ENCODE measurements at regions not wholly inside any gene's neighbourhood (a gene's known extent, or its start where the extent isn't known, plus 50 kb on each side); places are given as distances from the start of the nearest gene placed in this dataset.

DNA sequence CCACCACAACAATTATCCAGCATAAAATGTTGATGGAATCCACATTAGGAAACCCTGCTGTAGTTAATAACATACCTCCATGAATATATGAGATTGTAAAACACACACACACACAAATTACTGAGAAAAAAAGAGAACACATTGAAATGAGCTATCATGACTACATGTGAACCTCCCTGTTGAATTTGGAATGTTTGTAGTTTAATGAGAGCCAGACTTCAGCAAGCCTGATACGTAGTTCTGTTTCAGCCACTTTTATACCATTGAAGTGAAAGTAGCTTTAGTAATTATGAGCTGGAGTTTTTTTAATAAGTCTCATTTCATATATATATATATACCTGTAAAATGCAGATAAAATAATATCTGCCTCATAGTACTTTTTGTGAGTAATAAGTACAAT is 1146.4 kb downstream of the NAALADL2 start:
- Histone ChIP-seq H2AFZ (ENCODE audit: low read depth, low read length) (no peak overlapping the region), H3K36me3 (ENCODE audit: insufficient read depth, low read length) (no peaks in the 10 kb centered on the region), H3K79me2 (ENCODE audit: insufficient read depth, low read length) (no peaks in the 10 kb centered on the region), H3K9ac (ENCODE audit: low read depth, low read length) (no peak overlapping the region), H3K4me1 (ENCODE audit: insufficient read depth, low read length) (no peaks in the 10 kb centered on the region), H3K9me3 (ENCODE audit: insufficient read depth, low read length, severe bottlenecking) (no peaks in the 10 kb centered on the region), H4K20me1 (ENCODE audit: insufficient read depth, low read length) (no peaks in the 10 kb centered on the region), H3K27ac (ENCODE audit: low read length) (no peak overlapping the region), H3K4me3 (ENCODE audit: low read depth in 1 of 2, low read length in 2 of 2) (no peak overlapping the region), H3K4me2 (ENCODE audit: insufficient read depth, low read length) (no peak overlapping the region), H3K27me3 (ENCODE audit: insufficient read depth, low read length, poor library complexity) (no peaks in the 10 kb centered on the region)
- DNase-seq = no peak
- TF ChIP-seq CTCF (IDR thresholded peaks at IDR 0.05; ENCODE audit: borderline replicate concordance, extremely low read depth, low read length, poor library complexity, severe bottlenecking) (no peak), EZH2 (IDR thresholded peaks at IDR 0.05; ENCODE audit: borderline replicate concordance, low read depth, low read length, severe bottlenecking) (no peak)
- ATAC-seq (ENCODE audit: insufficient read depth, low read depth) = no peak

DNA sequence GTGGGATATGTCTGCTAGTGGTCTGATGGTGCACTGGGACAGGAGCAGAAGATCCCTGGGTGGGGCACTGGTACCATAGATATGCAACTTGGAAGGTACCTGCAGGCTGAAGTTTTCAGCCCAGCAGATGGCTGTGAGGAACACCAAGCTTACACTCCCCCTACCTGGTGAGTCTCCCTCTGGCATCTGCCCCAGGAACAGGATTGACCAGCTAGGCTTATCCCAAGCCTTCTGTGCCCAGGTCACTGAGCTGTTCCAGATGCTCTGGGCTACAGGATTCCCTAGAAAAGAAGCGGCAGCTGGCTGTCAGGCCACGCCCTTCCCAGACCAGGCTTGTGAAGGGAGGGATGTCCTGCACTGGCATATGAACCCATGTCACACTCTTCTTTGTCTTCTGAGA is 1130.0 kb downstream of the NAALADL2 start:
- Histone ChIP-seq H3K27me3 (ENCODE audit: insufficient read depth, low read length, poor library complexity) (no peaks in the 10 kb centered on the region), H3K4me1 (ENCODE audit: insufficient read depth, low read length) (no peaks in the 10 kb centered on the region), H2AFZ (ENCODE audit: low read depth, low read length) (no peak overlapping the region), H3K79me2 (ENCODE audit: insufficient read depth, low read length) (no peaks in the 10 kb centered on the region), H3K9me3 (ENCODE audit: insufficient read depth, low read length, severe bottlenecking) (no peaks in the 10 kb centered on the region), H3K36me3 (ENCODE audit: insufficient read depth, low read length) (no peaks in the 10 kb centered on the region), H3K9ac (ENCODE audit: low read depth, low read length) (no peak overlapping the region), H3K4me2 (ENCODE audit: insufficient read depth, low read length) (no peak overlapping the region), H3K27ac (ENCODE audit: low read length) (no peak overlapping the region), H3K4me3 (ENCODE audit: low read depth in 1 of 2, low read length in 2 of 2) (no peak overlapping the region), H4K20me1 (ENCODE audit: insufficient read depth, low read length) (no peaks in the 10 kb centered on the region)
- TF ChIP-seq EZH2 (IDR thresholded peaks at IDR 0.05; ENCODE audit: borderline replicate concordance, low read depth, low read length, severe bottlenecking) = no peak
- no peak for DNase-seq
- no peak for ATAC-seq (ENCODE audit: insufficient read depth, low read depth)

DNA sequence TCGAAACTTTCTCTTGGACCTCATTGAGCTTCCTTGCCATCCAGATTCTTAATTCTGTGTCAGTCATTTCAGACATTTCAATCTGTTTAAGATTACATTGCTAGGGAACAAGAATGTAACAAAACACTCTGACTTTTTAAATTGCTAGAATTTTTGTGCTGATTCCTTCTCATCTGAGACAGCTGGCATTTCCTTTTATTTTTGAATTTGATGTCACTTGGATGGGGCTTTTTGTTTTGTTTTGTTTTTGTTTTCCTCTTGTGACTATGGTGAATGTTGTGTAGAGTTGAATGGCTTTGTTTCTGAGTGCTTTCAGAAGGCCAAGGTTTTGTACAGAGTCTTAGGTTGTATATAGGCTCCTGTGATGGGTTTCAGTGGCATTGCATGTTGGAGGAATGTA is 1129.3 kb downstream of the NAALADL2 start:
- TF ChIP-seq CTCF (IDR thresholded peaks at IDR 0.05; ENCODE audit: borderline replicate concordance, extremely low read depth, low read length, poor library complexity, severe bottlenecking) (no peak), EZH2 (IDR thresholded peaks at IDR 0.05; ENCODE audit: borderline replicate concordance, low read depth, low read length, severe bottlenecking) (no peak)
- Histone ChIP-seq H3K79me2 (ENCODE audit: insufficient read depth, low read length) (no peaks in the 10 kb centered on the region), H4K20me1 (ENCODE audit: insufficient read depth, low read length) (no peaks in the 10 kb centered on the region), H3K9ac (ENCODE audit: low read depth, low read length) (no peak overlapping the region), H3K9me3 (ENCODE audit: insufficient read depth, low read length, severe bottlenecking) (no peaks in the 10 kb centered on the region), H3K4me3 (ENCODE audit: low read depth in 1 of 2, low read length in 2 of 2) (no peak overlapping the region), H3K36me3 (ENCODE audit: insufficient read depth, low read length) (no peaks in the 10 kb centered on the region), H3K4me2 (ENCODE audit: insufficient read depth, low read length) (no peak overlapping the region), H2AFZ (ENCODE audit: low read depth, low read length) (no peak overlapping the region), H3K4me1 (ENCODE audit: insufficient read depth, low read length) (no peaks in the 10 kb centered on the region), H3K27ac (ENCODE audit: low read length) (no peak overlapping the region), H3K27me3 (ENCODE audit: insufficient read depth, low read length, poor library complexity) (no peaks in the 10 kb centered on the region)
- ATAC-seq (ENCODE audit: insufficient read depth, low read depth) (no peak), DNase-seq (no peak)

DNA sequence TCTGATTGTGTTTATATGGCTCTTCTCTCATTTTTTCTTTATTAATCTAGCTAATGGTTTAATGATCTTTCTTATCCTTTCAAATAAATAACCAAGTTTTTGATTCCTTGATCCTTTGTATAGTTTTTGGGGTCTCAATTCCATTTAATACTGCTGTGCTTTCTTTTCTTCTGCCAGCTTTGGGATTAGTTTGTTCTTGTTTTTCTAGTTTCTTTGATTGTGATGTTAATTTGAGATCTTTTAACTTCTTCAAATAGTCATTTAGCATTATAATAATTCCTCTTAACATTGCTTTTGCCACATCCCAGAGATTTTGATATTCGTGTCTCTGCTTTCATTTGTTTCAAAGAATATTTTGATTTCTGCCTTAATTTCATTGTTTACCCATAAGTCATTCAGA is 1126.6 kb downstream of the NAALADL2 start:
- DNase-seq (no peak), ATAC-seq (ENCODE audit: insufficient read depth, low read depth) (no peak)
- Histone ChIP-seq H3K36me3 (ENCODE audit: insufficient read depth, low read length) (no peaks in the 10 kb centered on the region), H3K27me3 (ENCODE audit: insufficient read depth, low read length, poor library complexity) (no peaks in the 10 kb centered on the region), H3K4me1 (ENCODE audit: insufficient read depth, low read length) (no peaks in the 10 kb centered on the region), H4K20me1 (ENCODE audit: insufficient read depth, low read length) (no peaks in the 10 kb centered on the region), H3K27ac (ENCODE audit: low read length) (no peak overlapping the region), H3K4me3 (ENCODE audit: low read depth in 1 of 2, low read length in 2 of 2) (no peak overlapping the region), H3K4me2 (ENCODE audit: insufficient read depth, low read length) (no peak overlapping the region), H2AFZ (ENCODE audit: low read depth, low read length) (no peak overlapping the region), H3K9ac (ENCODE audit: low read depth, low read length) (no peak overlapping the region), H3K79me2 (ENCODE audit: insufficient read depth, low read length) (no peaks in the 10 kb centered on the region), H3K9me3 (ENCODE audit: insufficient read depth, low read length, severe bottlenecking) (no peaks in the 10 kb centered on the region)
- TF ChIP-seq EZH2 (IDR thresholded peaks at IDR 0.05; ENCODE audit: borderline replicate concordance, low read depth, low read length, severe bottlenecking) = no peak
- TF ChIP-seq CTCF (IDR thresholded peaks at IDR 0.05; ENCODE audit: borderline replicate concordance, extremely low read depth, low read length, poor library complexity, severe bottlenecking) = no peak
